Stimulated activated CD8-positive, alpha-beta memory T cell treated with anti-CD3 and anti-CD28 coated beads, Interleukin-2, amount 100 ng/mL, for 48 hours (primary cell): ENCODE measurements at regions not wholly inside any gene's neighbourhood (a gene's known extent, or its start where the extent isn't known, plus 50 kb on each side); places are given as distances from the start of the nearest gene placed in this dataset.

Experiments used
- DNase-seq, 2 donors: peaks; one replicate each; pipeline ENCODE4 v3.0.0-alpha.2; 2020; ENCODE audit warnings: low read depth in 2 of 2

DNA sequence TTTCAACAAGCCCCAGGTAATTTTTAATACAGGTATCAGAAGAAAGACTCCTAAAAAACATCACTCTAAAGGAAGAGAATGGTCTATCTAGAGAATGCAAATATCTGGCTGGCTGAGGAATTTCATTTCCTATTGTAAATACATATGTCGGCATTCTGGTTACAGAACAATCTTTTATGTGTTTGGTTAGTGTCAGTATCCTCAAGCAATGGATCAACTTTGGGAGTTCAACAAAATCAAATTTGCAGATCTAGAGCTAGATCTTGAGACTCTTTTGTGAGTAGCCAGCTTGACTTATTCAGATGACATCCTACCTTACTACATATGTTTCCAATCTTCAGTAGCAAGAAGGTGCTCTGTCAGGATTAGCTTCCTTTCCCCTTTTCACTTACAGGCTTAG lies 145.1 kb downstream of the BTC start:
- DNase-seq = no peak

DNA sequence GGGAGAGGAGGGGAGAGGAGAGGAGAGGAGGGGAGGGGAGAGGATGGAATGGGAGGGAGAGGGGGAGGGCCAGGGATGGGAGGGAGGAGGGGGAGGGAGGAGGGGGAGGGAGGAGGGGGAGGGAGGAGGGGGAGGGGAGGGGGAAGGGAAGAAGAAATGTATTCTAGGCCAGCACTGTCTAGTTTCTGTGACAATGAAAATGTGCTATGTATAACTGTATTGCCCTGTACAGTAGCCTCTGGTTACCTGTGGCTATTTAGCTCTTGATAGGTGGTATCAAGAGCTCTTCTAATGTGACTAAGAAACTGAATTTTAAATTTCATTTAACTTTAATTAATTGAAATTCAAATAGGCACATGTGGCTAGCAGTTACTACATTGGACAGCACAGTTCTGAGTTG lies 143.1 kb downstream of the BTC start:
- no peak for DNase-seq

- DNase-seq = no peak
Observed at GRCh38 chr4:74653331-74654229, 140.7 kb downstream of the BTC start.

DNA sequence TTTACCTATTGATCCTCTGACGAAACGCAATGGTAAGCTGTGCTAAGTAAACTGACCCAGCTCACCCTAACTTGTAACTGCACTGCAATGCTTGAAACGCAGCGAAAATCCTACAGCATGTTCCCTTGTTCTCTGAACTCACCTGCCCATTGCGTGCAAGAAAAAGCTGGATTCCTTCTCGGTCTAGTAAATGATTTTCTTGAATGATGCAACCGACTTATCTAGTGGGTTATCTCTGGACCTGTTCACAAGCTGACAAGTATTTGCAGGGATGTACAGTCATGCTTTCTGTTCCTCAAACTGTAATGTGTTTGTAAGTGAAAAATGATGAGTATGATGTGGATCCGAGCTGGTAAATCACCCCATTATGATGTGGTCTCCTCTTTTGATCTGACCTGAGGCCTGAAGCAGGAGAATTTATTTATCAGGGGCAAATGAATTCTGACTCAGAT lies 140.1 kb downstream of the BTC start:
- no peak for DNase-seq

- no peak for DNase-seq
Observed at GRCh38 chr4:74656596-74656995, 137.7 kb downstream of the BTC start.

DNA sequence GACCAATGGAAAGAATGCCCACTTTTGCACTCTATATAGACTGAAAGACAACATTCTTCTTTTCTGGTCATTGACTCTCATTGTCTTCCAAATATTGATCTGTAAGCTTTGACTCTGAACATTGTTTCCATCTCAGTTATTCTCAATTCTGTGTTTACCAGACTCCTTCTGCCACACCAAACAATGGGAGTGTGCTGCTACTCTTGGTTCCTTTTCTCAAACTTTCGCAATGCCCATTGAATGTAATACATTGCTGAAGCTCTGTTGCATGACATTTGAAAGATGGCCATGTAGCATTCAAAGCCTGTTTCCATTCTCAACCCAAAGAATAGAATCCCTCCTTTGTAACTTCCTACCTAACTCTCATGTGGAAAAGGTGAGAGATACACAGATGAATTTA lies 136.2 kb downstream of the BTC start:
- no peak for DNase-seq

DNA sequence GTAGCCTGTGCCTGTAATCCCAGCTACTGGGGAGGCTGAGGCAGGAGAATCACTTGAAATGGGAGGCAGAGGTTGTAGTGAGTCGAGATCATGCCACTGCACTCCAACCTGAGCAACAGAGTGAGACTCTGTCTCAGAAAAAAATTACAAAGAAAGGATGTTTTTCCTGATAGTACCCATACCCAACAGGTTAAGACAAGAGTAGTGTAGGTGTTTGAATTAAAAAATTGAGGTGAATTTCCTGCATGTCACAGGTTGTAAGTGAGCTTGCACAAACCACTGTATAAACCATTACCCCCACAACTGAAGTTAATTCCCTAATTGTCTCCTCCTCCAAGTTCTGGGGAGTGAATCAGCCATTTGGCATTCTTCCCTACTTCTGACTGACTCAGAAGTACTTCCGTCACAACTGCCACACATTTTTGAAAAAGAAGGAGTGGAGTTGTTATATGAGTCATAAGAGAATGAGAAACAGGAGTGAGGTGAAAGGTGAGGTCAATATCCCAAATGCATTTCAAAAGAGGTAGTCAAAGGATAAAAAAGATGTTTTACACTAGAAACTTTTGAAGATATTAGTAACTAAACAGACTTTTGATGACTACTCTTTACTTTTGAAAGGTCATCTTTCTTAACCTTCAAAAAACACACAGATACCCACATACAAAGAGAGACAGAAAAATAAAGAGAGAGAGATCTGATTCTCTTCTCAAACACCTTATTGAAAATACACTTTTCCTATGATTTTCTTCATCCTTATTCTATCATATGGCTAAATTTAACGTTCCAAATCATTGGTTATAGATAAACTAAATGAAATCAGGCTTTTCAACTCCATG lies 134.5 kb downstream of the BTC start:
- DNase-seq = no peak

- no peak for DNase-seq
Observed at GRCh38 chr4:74660866-74661265, 133.5 kb downstream of the BTC start.

- no peak for DNase-seq
Observed at GRCh38 chr4:74661427-74662201, 132.7 kb downstream of the BTC start.

DNA sequence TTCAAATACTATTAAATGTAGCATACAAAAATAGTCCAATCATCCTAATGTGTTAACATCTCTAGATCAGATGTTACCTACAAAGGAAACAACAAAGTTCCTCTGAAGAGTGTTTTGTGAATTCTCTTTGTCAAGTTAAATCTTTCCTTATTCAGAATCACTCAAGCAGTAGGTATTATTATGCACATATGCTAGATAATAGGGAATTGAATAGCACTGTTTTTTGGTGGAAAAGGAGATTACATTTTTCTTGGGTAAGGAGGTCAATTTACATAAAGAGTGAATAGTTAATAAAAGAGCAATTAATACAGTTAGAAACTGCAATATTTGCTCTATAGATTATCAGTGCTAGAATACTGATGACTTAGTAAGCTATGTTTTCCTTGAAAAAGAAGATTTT lies 130.7 kb downstream of the BTC start:
- no peak for DNase-seq

DNA sequence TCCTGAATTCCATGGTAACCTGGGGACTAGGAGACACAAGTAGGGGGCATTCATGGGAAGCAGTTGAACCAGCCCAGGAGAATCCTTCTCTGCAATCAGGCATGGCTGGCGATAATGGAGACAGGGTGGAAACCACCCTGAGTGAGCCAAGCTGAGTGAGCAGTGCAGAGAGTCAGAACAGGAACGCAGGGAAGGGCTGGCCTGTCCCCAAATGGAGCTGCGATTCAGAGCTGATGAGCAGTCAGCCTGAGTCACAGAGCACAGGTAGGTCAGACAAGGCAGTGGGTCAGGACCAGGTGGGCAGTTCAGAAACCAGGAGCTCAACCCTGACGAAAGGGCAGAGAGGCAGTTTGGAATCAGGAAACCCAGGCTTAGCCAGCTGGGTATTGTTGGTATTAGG lies 129.0 kb downstream of the BTC start:
- no peak for DNase-seq

DNA sequence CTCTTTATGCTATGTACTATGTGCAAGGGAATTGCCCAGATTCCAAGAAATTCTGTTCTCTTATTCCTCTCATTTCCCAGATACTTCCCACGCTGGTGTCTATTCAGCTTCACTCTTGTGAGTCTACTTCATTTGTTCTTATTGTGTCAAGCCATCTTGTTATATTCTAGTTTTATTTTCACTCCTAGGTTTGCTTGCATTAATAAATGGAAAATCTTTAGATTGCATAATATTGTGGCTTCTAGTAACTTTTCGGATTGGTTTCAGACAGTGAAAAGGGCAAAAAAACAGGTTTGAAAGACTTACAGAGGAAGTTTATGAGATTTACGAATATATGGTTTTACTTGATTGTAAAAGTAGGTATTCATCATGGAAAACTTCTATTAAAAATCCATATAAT lies 128.4 kb downstream of the BTC start:
- DNase-seq = no peak

DNA sequence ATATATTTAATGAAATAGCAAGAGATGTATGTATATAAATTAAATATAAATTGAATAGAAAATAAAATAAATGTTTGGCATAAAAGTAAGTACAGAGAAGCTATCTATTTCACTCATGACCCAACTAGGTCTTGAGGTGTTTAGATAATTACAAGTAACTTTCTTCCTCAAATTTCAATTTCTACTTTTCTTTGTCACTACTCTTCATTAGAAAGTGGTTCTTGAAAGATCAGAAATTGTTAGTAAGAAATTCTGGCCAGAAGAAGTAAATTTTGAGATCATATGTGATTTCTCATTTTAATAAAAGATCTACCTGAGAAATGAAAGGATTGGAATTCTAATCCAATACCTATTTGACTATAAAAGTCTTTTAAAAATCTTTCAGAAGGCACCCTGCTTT lies 126.9 kb downstream of the BTC start:
- no peak for DNase-seq

DNA sequence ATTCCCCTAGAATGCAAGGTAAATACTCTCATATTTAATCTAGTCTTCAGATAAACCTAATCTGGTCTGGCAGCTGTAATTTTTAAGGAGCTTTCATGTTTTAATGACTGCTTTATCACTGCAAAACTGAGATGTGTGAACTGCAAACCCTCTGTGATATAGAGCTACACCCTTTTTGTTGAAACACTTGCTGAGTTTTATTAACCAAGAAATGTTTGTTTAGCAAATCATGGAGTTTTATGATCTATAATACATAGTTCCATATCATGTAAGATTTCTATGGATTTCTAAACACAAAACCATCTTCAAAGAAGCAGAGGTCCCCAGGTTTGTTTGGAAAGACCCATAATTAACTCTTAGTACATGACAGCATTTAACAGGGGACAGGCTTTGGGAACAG lies 126.4 kb downstream of the BTC start:
- no peak for DNase-seq

GRCh38 chr4:74669702-74670101 lies 124.6 kb downstream of the BTC start:
- no peak for DNase-seq

DNA sequence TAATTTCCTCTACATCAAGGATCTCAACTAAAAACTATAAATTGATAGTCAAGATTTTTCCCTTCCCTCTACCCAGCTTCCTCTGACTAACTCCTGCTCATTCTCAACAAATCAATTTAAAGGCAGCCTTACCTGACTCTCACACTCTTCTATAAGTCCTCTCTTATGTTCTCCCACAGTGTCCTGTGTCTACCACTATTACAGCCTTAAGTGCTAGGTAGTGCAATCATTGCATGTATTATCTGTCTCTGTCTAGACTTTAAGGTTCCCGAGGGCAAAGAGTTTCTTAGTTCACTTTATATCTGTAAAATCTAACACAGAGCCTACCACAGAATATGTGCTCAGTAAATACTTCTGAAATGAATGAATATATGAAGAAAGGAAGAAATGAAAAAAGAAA lies 123.7 kb downstream of the BTC start:
- DNase-seq = no peak

- DNase-seq = peak in 1 of 2 donors; percentile 2
Observed at GRCh38 chr4:74671080-74671698, 123.1 kb downstream of the BTC start.

- DNase-seq = no peak
Observed at GRCh38 chr4:74674750-74675149, 119.6 kb downstream of the BTC start.

- no peak for DNase-seq
Observed at GRCh38 chr4:74675673-74676279, 118.5 kb downstream of the BTC start.

DNA sequence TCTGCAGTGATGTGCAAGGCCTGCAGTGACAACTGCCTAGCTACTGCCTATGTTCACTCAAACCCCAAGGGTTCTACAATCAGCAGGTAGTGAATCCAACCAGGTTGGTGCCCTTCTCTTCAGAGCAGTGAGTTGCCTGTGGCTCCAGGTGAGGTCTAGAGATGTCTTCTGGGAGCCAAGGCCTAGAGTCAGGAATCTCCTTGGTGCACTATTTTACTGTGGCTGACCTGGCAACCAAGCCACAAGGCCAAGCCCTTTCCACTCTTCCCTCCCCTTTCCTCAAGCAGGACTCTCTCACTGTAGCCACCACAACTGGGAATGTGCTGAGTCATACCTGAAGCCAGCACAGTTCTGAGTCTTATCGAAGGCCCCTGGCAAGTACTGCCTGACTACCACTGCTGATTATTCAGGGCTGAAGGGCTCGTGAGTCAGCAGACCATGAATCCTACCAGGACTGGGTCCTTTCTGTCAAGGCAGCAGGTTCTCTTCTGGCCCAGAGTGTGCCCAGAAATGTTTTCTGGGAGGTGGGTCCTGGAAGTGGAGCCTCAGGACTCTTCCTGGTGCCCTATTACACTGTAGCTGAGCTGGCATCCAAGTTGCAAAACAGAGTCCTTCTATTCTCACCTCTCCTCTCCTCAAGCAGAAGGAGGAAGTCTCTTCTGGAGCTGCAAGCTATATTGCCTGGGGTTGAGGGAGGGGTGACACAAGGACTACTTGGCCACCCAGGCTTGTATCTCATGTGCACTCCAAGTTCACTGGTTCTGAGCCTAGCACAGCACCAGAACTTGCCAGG lies 111.6 kb downstream of the BTC start:
- no peak for DNase-seq
